ENCODE measurements at regions not wholly inside any gene's neighbourhood (a gene's known extent, or its start where the extent isn't known, plus 50 kb on each side); places are given as distances from the start of the nearest gene placed in this dataset.
"Not testable (repeated sequence)": the region's sequence is repeated elsewhere in the genome, so short reads cannot be mapped to it uniquely, and the experiment has no call there.

DNA sequence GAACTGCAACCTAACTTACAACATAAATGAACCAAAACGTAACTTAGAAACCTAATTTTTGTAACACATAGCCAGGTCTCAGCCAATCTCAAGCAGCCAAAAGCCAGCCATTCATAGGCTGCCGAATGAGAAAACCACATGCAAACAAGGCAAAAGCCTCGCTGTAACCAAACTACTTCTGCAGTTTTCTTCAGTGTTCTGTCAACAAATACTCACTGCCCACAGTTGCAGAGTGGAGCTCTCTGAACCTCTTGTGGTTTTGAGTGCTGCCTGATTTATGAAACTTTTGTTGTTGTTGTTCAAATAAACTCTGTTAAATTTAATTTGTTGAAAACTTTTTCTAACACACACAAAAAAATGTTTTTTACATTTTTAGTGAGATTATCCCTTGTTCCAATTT is 251.2 kb downstream of the PAPSS1 start:
- no peak for DNase-seq (ENCODE audit: low read depth in 2 of 2)

DNA sequence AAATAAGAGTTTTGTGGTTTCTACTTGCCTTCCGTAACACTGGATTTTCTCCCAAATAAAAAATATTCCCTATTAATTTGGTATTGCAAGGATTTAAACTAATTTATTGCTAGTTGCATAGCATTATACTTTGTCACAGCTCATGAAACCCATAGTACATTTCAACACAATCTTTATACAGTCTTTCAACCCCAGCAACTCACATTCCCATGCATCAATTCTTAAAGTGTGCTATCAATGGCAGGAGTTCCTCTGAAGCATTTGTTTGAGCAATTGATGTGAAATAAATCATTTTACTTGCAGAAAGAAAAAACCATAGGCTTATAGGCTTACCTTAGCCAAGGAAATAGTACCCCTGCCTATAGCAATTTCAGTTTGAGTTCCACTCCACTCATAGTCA is 251.9 kb downstream of the PAPSS1 start:
- no peak for DNase-seq (ENCODE audit: low read depth in 2 of 2)

DNA sequence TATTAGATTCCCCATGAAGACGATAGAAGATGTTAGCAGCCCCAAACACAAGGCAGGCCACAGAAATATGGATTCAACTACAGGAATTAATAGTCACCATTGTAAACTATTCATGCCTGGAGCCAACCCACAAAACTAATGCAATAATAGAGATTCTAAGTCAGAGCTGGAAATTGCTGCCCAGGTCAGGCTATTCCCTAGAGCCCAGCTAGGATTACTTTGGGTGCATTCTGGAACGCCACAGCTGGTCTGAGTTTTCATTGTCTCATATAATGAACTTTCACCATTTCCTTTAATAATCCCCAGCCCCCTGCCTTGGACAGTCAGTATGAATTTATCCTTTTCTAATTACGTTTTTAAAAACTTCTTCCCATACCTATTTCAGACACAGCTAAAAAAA is 252.6 kb downstream of the PAPSS1 start:
- no peak for DNase-seq (ENCODE audit: low read depth in 2 of 2)

DNA sequence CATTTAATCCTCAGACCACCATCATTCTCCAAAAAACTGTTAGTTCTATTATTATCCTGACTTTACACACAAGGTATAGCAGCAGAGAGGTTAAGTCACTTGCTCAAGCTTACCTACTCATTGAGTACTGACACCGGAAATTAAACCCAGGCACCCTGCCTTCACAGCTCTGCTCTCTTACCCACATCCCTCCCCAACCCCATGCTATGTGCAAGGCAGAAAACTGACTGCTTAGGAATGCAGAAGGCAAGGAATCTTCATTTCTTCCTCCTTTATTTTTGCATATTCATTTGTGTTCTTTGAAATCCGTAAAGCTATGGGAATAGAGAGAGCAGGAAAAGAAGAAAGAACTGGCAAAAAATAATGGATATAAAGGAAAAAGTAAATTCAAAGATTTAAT is 261.8 kb downstream of the PAPSS1 start:
- DNase-seq (ENCODE audit: low read depth in 2 of 2), result no peak

- DNase-seq (ENCODE audit: low read depth in 2 of 2), result no peak
These were observed 266.0 kb downstream of the PAPSS1 start for GRCh38 chr4:107453987-107454386.

DNA sequence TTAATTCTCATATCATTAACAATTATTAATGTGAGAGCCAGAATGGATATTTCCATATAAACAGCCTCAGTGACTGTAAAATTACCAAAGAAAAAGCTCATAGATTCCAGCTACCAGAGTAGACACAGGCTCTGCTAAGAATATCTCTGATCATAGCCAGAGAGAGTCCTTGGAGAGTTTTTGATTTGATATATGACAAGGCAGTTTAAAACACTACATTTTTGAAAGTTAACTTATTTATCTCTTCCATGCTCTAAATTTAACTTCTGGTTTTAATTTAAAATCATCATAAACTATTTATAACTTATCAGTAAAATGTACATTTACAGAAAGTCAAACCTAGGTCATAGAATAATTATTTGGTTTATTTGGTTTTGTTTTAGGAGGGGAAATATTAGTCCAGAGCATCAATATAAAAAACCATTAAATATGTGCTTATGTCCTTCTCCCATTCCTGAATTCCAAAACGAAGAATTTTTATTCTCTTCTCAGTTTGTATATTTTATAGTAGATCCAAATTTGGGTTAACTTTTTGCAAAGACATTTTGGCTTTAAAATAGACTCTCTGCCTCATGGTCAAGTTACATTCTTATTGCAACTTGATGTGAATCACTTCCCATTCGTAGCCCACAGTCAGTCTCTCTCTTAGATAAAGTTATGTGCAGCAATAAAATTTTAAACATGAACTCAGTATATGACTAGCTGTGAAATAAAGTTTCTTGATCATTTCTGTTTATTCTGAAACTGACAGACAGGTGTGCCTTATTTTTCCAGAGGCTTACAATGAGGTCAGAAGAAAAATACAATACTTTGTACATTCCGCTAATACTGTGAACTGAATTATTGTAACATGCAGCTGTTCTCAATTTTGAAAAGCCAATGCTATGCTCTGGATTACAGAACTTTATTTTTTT is 267.1 kb downstream of the PAPSS1 start:
- DNase-seq (ENCODE audit: low read depth in 2 of 2), result no peak

GRCh38 chr4:107449611-107450369 is 270.2 kb downstream of the PAPSS1 start:
- DNase-seq (ENCODE audit: low read depth in 2 of 2), result no peak

GRCh38 chr4:107442538-107443111 is 277.4 kb downstream of the PAPSS1 start:
- no peak for DNase-seq (ENCODE audit: low read depth in 2 of 2)

DNA sequence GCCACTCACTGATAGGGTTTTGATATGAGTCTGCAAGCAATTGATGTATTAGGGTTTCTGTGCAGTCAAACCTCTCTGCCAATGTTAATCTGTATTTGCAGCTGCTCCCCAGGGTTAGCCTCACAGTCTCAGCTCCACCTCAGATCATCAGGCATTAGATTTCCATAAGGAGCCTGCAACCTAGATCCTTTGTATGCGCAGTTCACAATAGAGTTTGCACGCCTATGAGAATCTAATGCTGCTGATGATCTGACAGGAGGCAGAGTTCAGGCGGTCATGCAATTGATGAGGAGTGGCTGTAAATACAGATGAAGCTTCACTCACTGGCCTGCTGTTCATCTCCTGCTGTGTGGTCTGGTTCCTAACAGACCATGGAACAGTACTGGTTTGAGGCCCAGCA is 280.6 kb downstream of the PAPSS1 start:
- DNase-seq (ENCODE audit: low read depth in 2 of 2), result no peak

- not testable (repeated sequence) for DNase-seq (ENCODE audit: low read depth in 2 of 2)
These were observed 283.6 kb downstream of the PAPSS1 start for GRCh38 chr4:107436471-107436870.

DNA sequence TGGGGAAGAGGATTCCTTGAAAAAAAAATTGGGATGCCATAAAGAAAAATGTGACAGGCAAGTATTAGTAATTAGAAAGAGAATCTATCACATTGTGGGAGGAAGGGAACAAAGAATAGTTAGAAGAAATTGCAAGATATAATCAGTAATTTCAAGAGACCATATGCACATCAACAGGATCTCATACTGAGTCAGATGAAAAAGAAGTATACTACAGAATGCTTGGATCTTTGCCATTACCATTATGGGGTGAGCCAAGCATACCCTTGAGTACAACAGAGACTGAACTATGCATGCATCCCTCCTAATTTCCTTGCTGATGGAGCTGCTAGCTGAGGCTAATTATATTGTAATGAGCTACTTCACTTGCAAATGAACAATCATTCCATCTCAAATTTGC is 287.6 kb downstream of the PAPSS1 start:
- no peak for DNase-seq (ENCODE audit: low read depth in 2 of 2)

DNA sequence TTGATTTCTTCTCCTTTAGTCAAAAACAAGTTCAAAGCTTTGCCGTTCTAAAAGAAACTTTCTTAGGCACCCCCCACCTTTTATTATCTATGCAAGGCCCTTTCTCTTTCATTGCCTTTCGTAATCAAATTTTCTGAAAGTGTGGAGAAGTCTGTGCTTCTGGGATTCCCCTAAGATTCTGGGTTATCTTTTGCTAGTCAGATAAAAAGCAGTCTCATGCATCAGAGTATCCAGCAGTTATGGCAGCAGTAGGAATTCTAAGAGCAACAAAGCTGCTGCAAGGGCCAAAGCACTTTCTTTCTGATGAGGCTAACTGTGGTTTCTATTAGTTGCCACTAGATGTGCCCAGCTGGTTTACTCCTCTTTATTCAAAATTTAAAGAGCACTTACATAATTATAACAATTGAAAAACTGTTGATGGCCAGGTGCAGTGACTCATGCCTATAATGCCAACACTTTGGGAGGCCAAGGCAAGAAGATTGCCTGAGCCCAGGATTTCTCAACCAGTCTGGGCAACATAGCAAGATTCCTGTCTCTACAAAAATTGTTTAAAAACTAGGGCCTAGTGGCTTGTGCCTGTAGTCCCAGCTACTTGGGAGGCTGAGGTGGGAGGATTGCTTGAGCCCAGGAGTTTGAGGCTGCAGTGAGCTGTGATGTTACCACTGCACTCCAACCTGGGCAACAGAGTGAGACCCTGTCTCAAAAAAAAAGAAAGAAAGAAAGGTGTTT is 296.2 kb downstream of the PAPSS1 start:
- DNase-seq (ENCODE audit: low read depth in 2 of 2), result no peak

- peak in 1 of 2 donors; percentile 8 for DNase-seq (ENCODE audit: low read depth in 2 of 2)
These were observed 300.5 kb downstream of the PAPSS1 start for GRCh38 chr4:107419536-107419935.

- no peak for DNase-seq (ENCODE audit: low read depth in 2 of 2)
These were observed 301.0 kb downstream of the PAPSS1 start for GRCh38 chr4:107419052-107419451.

- not testable (repeated sequence) for DNase-seq (ENCODE audit: low read depth in 2 of 2)
These were observed 304.5 kb downstream of the PAPSS1 start for GRCh38 chr4:107415490-107415889.

GRCh38 chr4:107409872-107410271 is 310.2 kb downstream of the PAPSS1 start:
- not testable (repeated sequence) for DNase-seq (ENCODE audit: low read depth in 2 of 2)

DNA sequence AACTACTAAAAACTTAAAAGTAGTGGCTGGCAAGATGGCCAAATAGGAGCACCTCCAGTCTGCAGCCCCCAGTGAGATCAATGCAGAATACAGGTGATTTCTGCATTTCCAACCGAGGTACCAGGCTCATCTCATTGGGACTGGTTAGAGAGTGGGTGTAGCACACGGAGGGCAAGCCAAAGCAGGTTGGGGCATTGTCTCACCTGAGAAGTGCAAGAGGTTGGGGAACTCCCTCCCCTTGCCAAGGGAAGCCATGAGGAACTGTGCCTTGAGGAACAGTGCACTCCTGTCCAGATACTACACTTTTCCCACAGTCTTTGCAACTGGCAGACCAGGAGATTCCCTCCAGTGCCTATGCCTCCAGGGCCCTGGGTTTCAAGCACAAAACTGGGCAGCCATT is 311.1 kb downstream of the PAPSS1 start:
- DNase-seq (ENCODE audit: low read depth in 2 of 2), result no peak

- DNase-seq (ENCODE audit: low read depth in 2 of 2), result no peak
These were observed 315.3 kb downstream of the PAPSS1 start for GRCh38 chr4:107404591-107405300.

DNA sequence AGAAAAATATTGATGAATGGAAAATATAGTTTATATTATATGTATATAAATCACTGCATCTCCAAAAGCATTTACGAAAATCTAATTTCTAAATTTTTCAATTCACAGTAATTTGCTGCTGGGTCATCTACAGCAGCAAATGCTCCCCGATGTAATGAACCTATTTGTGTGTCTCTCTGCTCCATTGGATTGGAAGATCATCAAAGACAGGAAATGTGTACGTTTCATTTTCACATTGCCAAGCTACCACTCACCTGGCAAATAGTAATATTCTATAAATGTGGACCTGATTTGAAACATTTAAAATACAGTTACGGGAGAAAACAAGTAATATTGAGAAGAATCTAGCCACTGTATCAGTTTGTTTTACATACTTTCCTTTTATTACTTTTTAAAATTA is 317.7 kb downstream of the PAPSS1 start:
- DNase-seq (ENCODE audit: low read depth in 2 of 2), result no peak

DNA sequence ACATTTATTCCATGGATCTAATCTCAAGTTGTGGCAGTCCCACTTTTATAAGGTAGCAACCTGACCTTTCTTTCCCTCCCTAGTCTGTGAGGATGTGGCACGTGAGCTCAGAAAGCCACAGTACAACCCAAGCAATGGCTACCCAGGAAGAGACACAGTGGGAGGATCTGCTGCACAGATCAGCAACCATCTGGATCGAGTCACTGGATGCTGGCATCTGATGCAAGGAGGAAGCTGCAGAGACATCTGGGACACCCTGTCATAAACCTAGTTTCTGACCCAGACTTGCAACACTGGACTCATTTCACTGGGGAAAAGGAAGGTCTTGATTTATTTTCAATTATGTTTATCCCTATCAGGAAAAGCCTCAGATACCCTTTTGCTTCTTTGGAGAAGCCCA is 327.1 kb downstream of the PAPSS1 start:
- DNase-seq (ENCODE audit: low read depth in 2 of 2), result no peak

- DNase-seq (ENCODE audit: low read depth in 2 of 2), result no peak
These were observed 327.7 kb downstream of the PAPSS1 start for GRCh38 chr4:107392380-107392779.
